Astrocyte (in vitro differentiated cells and primary cell): ENCODE measurements at regions not wholly inside any gene's neighbourhood (a gene's known extent, or its start where the extent isn't known, plus 50 kb on each side); places are given as distances from the start of the nearest gene placed in this dataset.

Experiments used
- DNase-seq: peaks from one replicate; pipeline ENCODE4 v3.0.0-alpha.2; 2010; ENCODE audit warnings: low read depth
- FAIRE-seq: peaks from 2 replicates; lab custom pipeline; 2011; peaks lifted over from hg19 to GRCh38; lab: Jason Lieb, UNC
- H2AFZ ChIP-seq: 2 replicates; pipeline ENCODE4 v1.6.0; 2012; ENCODE audit warnings: low read depth, low read length, inconsistent platforms
- H3K27ac ChIP-seq: 2 replicates; pipeline ENCODE4 v1.5.1; 2011; ENCODE audit warnings: low read depth, low read length, inconsistent platforms
- H3K27me3 ChIP-seq: 2 replicates; pipeline ENCODE4 v1.6.0; 2011; ENCODE audit warnings: low read length, inconsistent platforms; ENCODE audit not compliant: insufficient read depth
- H3K36me3 ChIP-seq: 2 replicates; pipeline ENCODE4 v1.5.1; 2011; ENCODE audit warnings: low read length, inconsistent platforms; ENCODE audit not compliant: insufficient read depth
- H3K4me1 ChIP-seq: 2 replicates; pipeline ENCODE4 v1.5.1; 2011; ENCODE audit warnings: low read length, inconsistent platforms; ENCODE audit not compliant: insufficient read depth
- H3K4me2 ChIP-seq: 2 replicates; pipeline ENCODE4 v1.6.0; 2012; ENCODE audit warnings: low read length, inconsistent platforms
- H3K4me3 ChIP-seq: 2 replicates; pipeline ENCODE4 v1.5.1; 2011; ENCODE audit warnings: low read depth, mild to moderate bottlenecking, low read length, inconsistent platforms; ENCODE audit not compliant: insufficient read depth
- H3K79me2 ChIP-seq: 2 replicates; pipeline ENCODE4 v1.6.0; 2012; ENCODE audit warnings: mild to moderate bottlenecking, low read length, inconsistent platforms; ENCODE audit not compliant: insufficient read depth
- H3K9ac ChIP-seq: 2 replicates; pipeline ENCODE4 v1.6.0; 2012; ENCODE audit warnings: mild to moderate bottlenecking, low read length, inconsistent platforms
- H3K9me3 ChIP-seq: 2 replicates; pipeline ENCODE4 v1.5.1; 2012; ENCODE audit warnings: low read depth, mild to moderate bottlenecking, low read length, inconsistent platforms; ENCODE audit not compliant: insufficient read depth
- H4K20me1 ChIP-seq: 2 replicates; pipeline ENCODE4 v1.6.0; 2012; ENCODE audit warnings: low read length, inconsistent platforms; ENCODE audit not compliant: insufficient read depth
- H3K27ac Mint-ChIP-seq: one replicate; pipeline ENCODE4 v1.8.0; 2021; ENCODE audit warnings: mild to moderate bottlenecking, mixed read lengths; ENCODE audit not compliant: unreplicated experiment
- H3K27me3 Mint-ChIP-seq: one replicate; pipeline ENCODE4 v1.8.0; 2021; ENCODE audit warnings: low read depth, mixed read lengths; ENCODE audit not compliant: unreplicated experiment
- H3K36me3 Mint-ChIP-seq: one replicate; pipeline ENCODE4 v1.8.0; 2021; ENCODE audit warnings: low read depth, mixed read lengths; ENCODE audit not compliant: unreplicated experiment
- H3K4me1 Mint-ChIP-seq: one replicate; pipeline ENCODE4 v1.8.0; 2021; ENCODE audit warnings: low read depth, mixed read lengths; ENCODE audit not compliant: unreplicated experiment
- H3K4me3 Mint-ChIP-seq: one replicate; pipeline ENCODE4 v1.8.0; 2021; ENCODE audit warnings: mild to moderate bottlenecking, moderate library complexity, mixed read lengths; ENCODE audit not compliant: unreplicated experiment
- H3K9me3 Mint-ChIP-seq: one replicate; pipeline ENCODE4 v1.8.0; 2021; ENCODE audit warnings: mild to moderate bottlenecking, mixed read lengths; ENCODE audit not compliant: unreplicated experiment
- EZH2 ChIP-seq: IDR thresholded peaks from 2 replicates; pipeline ENCODE4 v1.6.1; 2012; ENCODE audit warnings: mild to moderate bottlenecking, low read length, inconsistent platforms; ENCODE audit not compliant: insufficient read depth
- TF ChIP-seq, protein P1 (sequence below): IDR thresholded peaks from 2 replicates; pipeline ENCODE4 v1.5.1; 2011; ENCODE audit warnings: low read depth, mild to moderate bottlenecking, inconsistent platforms, low read length, moderate library complexity; ENCODE audit not compliant: insufficient read depth

DNA sequence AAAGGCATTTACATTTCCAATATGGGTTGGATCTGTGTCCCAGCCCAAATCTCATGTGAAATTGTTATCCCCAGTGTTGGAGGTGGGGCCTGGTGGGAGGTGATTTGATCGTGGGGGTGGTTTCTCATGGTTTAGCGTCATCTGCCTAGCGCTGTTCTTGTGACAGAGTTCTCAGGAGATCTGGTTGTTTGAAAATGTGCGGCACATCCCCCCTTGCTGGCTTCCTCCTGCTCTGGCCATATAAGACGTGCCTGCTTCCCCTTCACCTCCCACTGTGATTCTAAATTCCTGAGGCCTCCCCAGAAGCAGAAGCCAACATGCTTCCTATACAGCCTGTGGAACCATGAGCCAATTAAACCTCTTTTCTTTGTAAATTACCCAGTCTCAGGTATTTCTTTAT is 126.2 kb upstream of the FNDC3A start:
- H3K27ac ChIP-seq, result no peak overlapping the region
- H3K79me2 ChIP-seq, result no peaks in the 10 kb centered on the region
- no peaks in the 10 kb centered on the region for H3K9me3 Mint-ChIP-seq
- no peaks in the 10 kb centered on the region for H3K9me3 ChIP-seq
- no peak overlapping the region for H3K27ac Mint-ChIP-seq
- no peaks in the 10 kb centered on the region for H3K27me3 ChIP-seq
- TF ChIP-seq EZH2, result no peak
- H2AFZ ChIP-seq, result no peak overlapping the region
- no peak overlapping the region for H3K4me3 ChIP-seq
- no peak for FAIRE-seq
- H3K36me3 Mint-ChIP-seq, result no peaks in the 10 kb centered on the region
- H3K36me3 ChIP-seq, result no peaks in the 10 kb centered on the region
- DNase-seq, result no peak
- H3K27me3 Mint-ChIP-seq, result no peaks in the 10 kb centered on the region
- no peak overlapping the region for H3K4me2 ChIP-seq
- no peak overlapping the region for H3K9ac ChIP-seq
- no peaks in the 10 kb centered on the region for H3K4me1 ChIP-seq
- H3K4me1 Mint-ChIP-seq, result peaks cover 19% of the 10 kb centered on the region
- no peaks in the 10 kb centered on the region for H4K20me1 ChIP-seq
- H3K4me3 Mint-ChIP-seq, result peak overlapping the region; percentile 42

DNA sequence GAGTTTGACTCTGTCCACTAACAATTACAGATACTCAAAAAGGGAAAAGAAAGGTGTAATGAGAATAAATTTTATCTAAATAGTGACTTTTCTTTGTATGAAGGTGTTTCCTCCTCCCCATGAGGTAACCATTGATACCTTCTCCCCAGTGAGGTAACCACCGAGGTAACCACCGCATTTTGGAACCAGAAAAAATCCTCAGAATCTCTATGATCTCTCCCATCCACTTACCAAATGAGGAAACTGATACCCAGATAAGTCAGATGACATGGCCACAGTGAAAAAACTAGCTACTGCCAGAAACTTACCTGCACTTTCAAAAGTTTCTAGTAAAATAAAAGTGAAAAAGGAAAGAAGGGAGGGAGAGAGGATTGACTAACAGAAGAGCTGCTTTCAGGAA is 124.0 kb upstream of the FNDC3A start:
- H3K27ac ChIP-seq, result no peak overlapping the region
- no peaks in the 10 kb centered on the region for H3K27me3 ChIP-seq
- Mint-ChIP-seq H3K36me3 (no peaks in the 10 kb centered on the region), H3K27me3 (no peaks in the 10 kb centered on the region), H3K9me3 (no peaks in the 10 kb centered on the region), H3K4me3 (no peak overlapping the region), H3K4me1 (peaks cover 19% of the 10 kb centered on the region), H3K27ac (no peak overlapping the region)
- no peak overlapping the region for H3K9ac ChIP-seq
- no peaks in the 10 kb centered on the region for H3K36me3 ChIP-seq
- no peaks in the 10 kb centered on the region for H3K79me2 ChIP-seq
- no peak for TF ChIP-seq EZH2
- TF ChIP-seq, protein P1, sequence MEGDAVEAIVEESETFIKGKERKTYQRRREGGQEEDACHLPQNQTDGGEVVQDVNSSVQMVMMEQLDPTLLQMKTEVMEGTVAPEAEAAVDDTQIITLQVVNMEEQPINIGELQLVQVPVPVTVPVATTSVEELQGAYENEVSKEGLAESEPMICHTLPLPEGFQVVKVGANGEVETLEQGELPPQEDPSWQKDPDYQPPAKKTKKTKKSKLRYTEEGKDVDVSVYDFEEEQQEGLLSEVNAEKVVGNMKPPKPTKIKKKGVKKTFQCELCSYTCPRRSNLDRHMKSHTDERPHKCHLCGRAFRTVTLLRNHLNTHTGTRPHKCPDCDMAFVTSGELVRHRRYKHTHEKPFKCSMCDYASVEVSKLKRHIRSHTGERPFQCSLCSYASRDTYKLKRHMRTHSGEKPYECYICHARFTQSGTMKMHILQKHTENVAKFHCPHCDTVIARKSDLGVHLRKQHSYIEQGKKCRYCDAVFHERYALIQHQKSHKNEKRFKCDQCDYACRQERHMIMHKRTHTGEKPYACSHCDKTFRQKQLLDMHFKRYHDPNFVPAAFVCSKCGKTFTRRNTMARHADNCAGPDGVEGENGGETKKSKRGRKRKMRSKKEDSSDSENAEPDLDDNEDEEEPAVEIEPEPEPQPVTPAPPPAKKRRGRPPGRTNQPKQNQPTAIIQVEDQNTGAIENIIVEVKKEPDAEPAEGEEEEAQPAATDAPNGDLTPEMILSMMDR, result no peak
- H3K9me3 ChIP-seq, result no peaks in the 10 kb centered on the region
- DNase-seq (no peak), FAIRE-seq (no peak)
- no peak overlapping the region for H3K4me3 ChIP-seq
- H3K4me2 ChIP-seq, result no peak overlapping the region
- H4K20me1 ChIP-seq, result no peaks in the 10 kb centered on the region
- H2AFZ ChIP-seq, result no peak overlapping the region
- H3K4me1 ChIP-seq, result no peaks in the 10 kb centered on the region

DNA sequence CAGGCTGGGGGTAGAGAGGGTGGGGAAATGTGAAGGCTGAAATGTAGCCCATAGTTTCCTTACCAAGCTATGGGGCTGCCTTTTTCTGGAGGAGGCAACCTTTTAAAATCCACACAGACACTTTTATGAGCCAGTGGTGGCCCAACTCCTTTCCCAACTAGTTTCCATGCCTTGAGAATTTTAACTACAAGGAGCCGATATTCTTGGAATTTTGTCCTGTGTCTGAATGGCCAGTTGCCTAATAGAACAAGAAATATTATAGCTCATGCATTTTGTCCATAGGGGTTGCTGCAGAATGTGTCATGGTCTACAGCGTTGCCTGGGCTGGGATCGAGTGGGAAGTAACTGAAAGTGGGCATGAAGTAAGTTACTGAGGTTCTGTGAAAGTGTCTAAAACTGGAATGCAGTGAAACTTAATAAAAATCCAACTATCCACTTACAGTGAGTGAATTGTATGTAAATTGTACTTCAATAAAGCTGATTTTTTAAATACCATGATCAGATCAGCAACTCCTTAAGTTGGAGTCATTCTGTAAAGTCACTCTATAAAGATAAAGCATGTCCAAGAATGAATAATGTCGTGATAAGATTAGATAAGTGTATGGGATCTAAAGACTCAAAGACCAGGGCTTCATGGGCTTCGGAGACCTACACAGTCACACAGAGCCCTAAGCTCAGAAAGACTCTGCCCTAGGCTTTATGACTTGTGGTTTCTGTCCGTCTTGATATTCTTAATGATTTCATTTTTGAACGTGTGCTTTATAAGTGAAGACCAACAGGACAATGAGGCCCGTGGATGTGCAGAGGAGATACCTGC is 122.6 kb upstream of the FNDC3A start:
- Histone ChIP-seq H3K9ac (no peak overlapping the region), H3K4me3 (no peak overlapping the region), H3K79me2 (no peaks in the 10 kb centered on the region), H3K9me3 (no peaks in the 10 kb centered on the region), H4K20me1 (no peaks in the 10 kb centered on the region), H3K4me2 (peak overlapping the region; percentile 54), H3K36me3 (no peaks in the 10 kb centered on the region), H3K27me3 (no peaks in the 10 kb centered on the region), H2AFZ (peak overlapping the region; percentile 19), H3K27ac (no peak overlapping the region), H3K4me1 (no peaks in the 10 kb centered on the region)
- DNase-seq (no peak), FAIRE-seq (no peak)
- TF ChIP-seq, protein P1, result no peak
- no peak for TF ChIP-seq EZH2
- Mint-ChIP-seq H3K36me3 (no peaks in the 10 kb centered on the region), H3K27me3 (no peaks in the 10 kb centered on the region), H3K27ac (no peak overlapping the region), H3K4me3 (no peak overlapping the region), H3K9me3 (no peaks in the 10 kb centered on the region), H3K4me1 (peaks cover 19% of the 10 kb centered on the region)
